ENCODE measurements at regions not wholly inside any gene's neighbourhood (a gene's known extent, or its start where the extent isn't known, plus 50 kb on each side); places are given as distances from the start of the nearest gene placed in this dataset.

GRCh38 chr18:30696201-30696600 is 346.3 kb downstream of the DSC3 start:
- no peak overlapping the region for H3K4me3 ChIP-seq (ENCODE audit: low read depth, low read length)
- no peak for TF ChIP-seq CTCF (conservative IDR thresholded peaks at IDR 0.05; ENCODE audit: low read depth, low read length)
- no peak for DNase-seq (ENCODE audit: low read depth)

GRCh38 chr18:30694773-30695172 is 347.8 kb downstream of the DSC3 start:
- no peak for DNase-seq (ENCODE audit: low read depth)
- TF ChIP-seq CTCF (conservative IDR thresholded peaks at IDR 0.05; ENCODE audit: low read depth, low read length): no peak
- H3K4me3 ChIP-seq (ENCODE audit: low read depth, low read length): no peak overlapping the region

GRCh38 chr18:30689216-30689615 is 353.3 kb downstream of the DSC3 start:
- no peak for TF ChIP-seq CTCF (conservative IDR thresholded peaks at IDR 0.05; ENCODE audit: low read depth, low read length)
- H3K4me3 ChIP-seq (ENCODE audit: low read depth, low read length): no peak overlapping the region
- DNase-seq (ENCODE audit: low read depth): no peak

GRCh38 chr18:30687501-30687900 is 355.0 kb downstream of the DSC3 start:
- no peak for DNase-seq (ENCODE audit: low read depth)
- no peak for TF ChIP-seq CTCF (conservative IDR thresholded peaks at IDR 0.05; ENCODE audit: low read depth, low read length)

GRCh38 chr18:30684825-30685481 is 357.6 kb downstream of the DSC3 start:
- TF ChIP-seq CTCF (conservative IDR thresholded peaks at IDR 0.05; ENCODE audit: low read depth, low read length): no peak
- no peak for DNase-seq (ENCODE audit: low read depth)
- H3K4me3 ChIP-seq (ENCODE audit: low read depth, low read length): no peak overlapping the region

More at GRCh38 chr18:30687501-30687900, 355.0 kb downstream of the DSC3 start:
- H3K4me3 ChIP-seq (ENCODE audit: low read depth, low read length): no peak overlapping the region

- no peak for TF ChIP-seq CTCF (conservative IDR thresholded peaks at IDR 0.05; ENCODE audit: low read depth, low read length)
- no peak for DNase-seq (ENCODE audit: low read depth)
- no peak overlapping the region for H3K4me3 ChIP-seq (ENCODE audit: low read depth, low read length)
These were observed 358.7 kb downstream of the DSC3 start for GRCh38 chr18:30683836-30684235.

GRCh38 chr18:30682672-30683071 is 359.9 kb downstream of the DSC3 start:
- no peak overlapping the region for H3K4me3 ChIP-seq (ENCODE audit: low read depth, low read length)
- TF ChIP-seq CTCF (conservative IDR thresholded peaks at IDR 0.05; ENCODE audit: low read depth, low read length): no peak
- no peak for DNase-seq (ENCODE audit: low read depth)
